Common myeloid progenitor, CD34-positive (primary cell): ENCODE measurements at regions not wholly inside any gene's neighbourhood (a gene's known extent, or its start where the extent isn't known, plus 50 kb on each side); places are given as distances from the start of the nearest gene placed in this dataset.

Experiments used
- CTCF ChIA-PET: fragments of 350-600 bp; sonication (Branson Sonifier 250); formaldehyde crosslinking; loops from one replicate; lab custom pipeline; 2021; ENCODE audit warnings: antibody characterized with exemption; lab: Charles Lee
- POLR2A ChIA-PET: fragments of 350-600 bp; sonication (Branson Sonifier 250); formaldehyde crosslinking; loops from one replicate; lab custom pipeline; 2021; ENCODE audit warnings: antibody characterized with exemption; lab: Charles Lee
- DNase-seq, 3 donors: peaks; one replicate each; pipeline versions ENCODE4 v3.0.0 to v3.0.0-alpha.2; 2013
- H3K27ac ChIP-seq, 2 experiments: 1 replicate in 1 of 2; 2 replicates in 1 of 2; pipeline ENCODE4 v1.7.0; 2013; ENCODE audit warnings: inconsistent platforms in 2 of 2, low read length in 2 of 2, mild to moderate bottlenecking in 2 of 2, low read depth in 1 of 2, moderate library complexity in 1 of 2; ENCODE audit not compliant: severe bottlenecking in 2 of 2, insufficient read depth in 1 of 2, poor library complexity in 1 of 2
- H3K27me3 ChIP-seq, 5 experiments: replicated peaks in 2 of 5; 1 replicate in 3 of 5; 2 replicates in 2 of 5; pipeline versions ENCODE4 v1.6.1 to v1.7.0; 2013; ENCODE audit warnings: low read length in 4 of 5, mild to moderate bottlenecking in 2 of 5, moderate library complexity in 2 of 5, inconsistent platforms in 1 of 5; ENCODE audit not compliant: insufficient read depth in 5 of 5, control insufficient read depth in 4 of 5
- H3K36me3 ChIP-seq, 4 experiments: 1 replicate in 2 of 4; 2 replicates in 2 of 4; pipeline versions ENCODE4 v1.6.1 to v1.7.0; 2013; ENCODE audit warnings: low read length in 3 of 4, control low read depth in 1 of 4, mild to moderate bottlenecking in 1 of 4; ENCODE audit not compliant: control insufficient read depth in 4 of 4, insufficient read depth in 4 of 4
- H3K4me1 ChIP-seq, 4 experiments: 1 replicate in 3 of 4; 2 replicates in 1 of 4; pipeline versions ENCODE4 v1.6.1 to v1.7.1; 2013; ENCODE audit warnings: low read length in 3 of 4, mild to moderate bottlenecking in 3 of 4, control low read depth in 1 of 4, inconsistent platforms in 1 of 4, moderate library complexity in 1 of 4; ENCODE audit not compliant: control insufficient read depth in 4 of 4, insufficient read depth in 4 of 4; ENCODE audit errors: control extremely low read depth in 1 of 4
- H3K4me3 ChIP-seq, 7 experiments: 1 replicate in 4 of 7; 2 replicates in 3 of 7; pipeline versions ENCODE4 v1.5.1 to v1.7.0; 2013; ENCODE audit warnings: mild to moderate bottlenecking in 7 of 7, low read length in 6 of 7, moderate library complexity in 6 of 7, inconsistent platforms in 2 of 7, low read depth in 2 of 7, control low read depth in 1 of 7; ENCODE audit not compliant: insufficient read depth in 4 of 7, control insufficient read depth in 1 of 7; ENCODE audit errors: extremely low read depth in 1 of 7
- H3K9me3 ChIP-seq, 5 experiments: 1 replicate in 4 of 5; 2 replicates in 1 of 5; pipeline versions ENCODE4 v1.6.1 to v1.7.1; 2013; ENCODE audit warnings: low read length in 4 of 5, mild to moderate bottlenecking in 2 of 5, inconsistent platforms in 1 of 5, low read depth in 1 of 5, moderate library complexity in 1 of 5; ENCODE audit not compliant: control insufficient read depth in 4 of 5, insufficient read depth in 2 of 5; ENCODE audit errors: control extremely low read depth in 1 of 5
- WGBS: methylation state at CpG from one replicate; pipeline ENCODE4 v1.1.5; 2013; ENCODE audit not compliant: insufficient coverage; 5-methylcytosine and 5-hydroxymethylcytosine counted together

DNA sequence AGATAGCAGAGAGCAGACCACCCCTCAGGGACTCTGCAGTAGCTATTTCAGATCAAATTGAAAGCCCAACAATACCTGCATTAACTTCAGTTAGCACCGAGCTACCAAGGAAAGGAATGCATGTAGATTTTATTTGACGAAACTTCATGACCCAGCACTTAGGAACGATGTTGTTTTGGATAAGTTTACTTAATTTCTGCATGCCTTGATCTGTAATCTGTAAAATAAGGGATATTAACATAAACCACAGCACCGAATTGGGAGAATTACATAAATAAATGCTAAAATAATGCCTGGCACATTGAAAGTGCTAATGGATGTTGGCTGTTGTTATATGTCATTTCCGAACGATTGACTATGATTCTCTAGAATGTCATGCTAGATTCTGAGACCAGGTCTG is 435.8 kb upstream of the CLINT1 start:
- ChIA-PET CTCF (no interaction called here), POLR2A (no interaction called here)
- Histone ChIP-seq H3K27ac (no peak overlapping the region), H3K4me3 (no peak overlapping the region), H3K27me3 (no peaks in the 10 kb centered on the region), H3K4me1 (no peaks in the 10 kb centered on the region), H3K36me3 (no peaks in the 10 kb centered on the region), H3K9me3 (peaks cover 0 to 10% (median 3%) of the 10 kb centered on the region in 5 experiments)
- DNase-seq, result no peak
- WGBS, result 80% methylated on average over 2 of the region's 6 CpGs

DNA sequence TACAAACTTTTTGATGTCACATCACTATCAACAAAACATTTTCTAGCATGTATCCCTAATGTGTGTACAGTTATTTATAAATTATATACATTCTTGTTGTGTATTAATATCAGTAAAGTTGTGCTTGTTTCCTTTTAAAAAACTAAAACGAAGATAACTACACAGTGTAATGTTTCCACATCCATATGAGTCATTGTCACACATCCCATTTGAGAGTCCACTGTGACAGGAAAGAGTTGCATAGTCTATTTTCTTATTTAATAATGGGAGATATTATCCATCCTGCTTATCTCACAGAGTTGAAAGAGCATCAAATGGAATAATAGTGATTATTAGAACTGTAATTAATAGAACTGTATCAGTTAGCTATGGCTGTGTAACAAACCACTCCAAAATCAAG is 434.0 kb upstream of the CLINT1 start:
- no CpG with 5 or more reads among the region's 1 CpG for WGBS
- Histone ChIP-seq H3K36me3 (no peaks in the 10 kb centered on the region), H3K9me3 (peaks cover 0 to 10% (median 3%) of the 10 kb centered on the region in 5 experiments), H3K4me1 (no peaks in the 10 kb centered on the region), H3K27me3 (peaks cover 0 to 1% (median 0%) of the 10 kb centered on the region in 5 experiments), H3K4me3 (no peak overlapping the region), H3K27ac (no peak overlapping the region)
- no peak for DNase-seq
- ChIA-PET CTCF (interaction anchor here (0.5 kb wide), 1 partner anchor 223 kb away, joined by 3 read pairs; no protein-coding TSS in a partner anchor), POLR2A (no interaction called here)

DNA sequence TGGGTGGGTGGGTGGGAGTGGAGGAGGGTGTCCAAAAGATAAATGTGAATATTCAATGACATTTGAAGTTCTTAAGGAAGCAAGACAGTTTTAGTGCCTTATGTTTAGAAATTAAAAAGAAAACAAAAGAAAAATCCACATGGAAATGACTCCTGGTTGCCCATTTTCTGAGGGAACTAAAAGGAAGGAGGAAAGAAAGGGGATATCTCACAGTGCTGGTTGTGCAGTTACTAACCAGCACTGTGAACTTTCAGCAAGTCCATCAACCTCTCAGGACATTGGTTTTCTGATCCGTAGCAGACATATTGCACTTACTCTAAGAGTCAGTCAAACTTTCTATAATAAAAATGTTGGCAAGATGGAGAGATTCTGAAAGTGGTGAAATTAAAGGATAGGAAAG is 431.0 kb upstream of the CLINT1 start:
- ChIA-PET POLR2A (no interaction called here), CTCF (no interaction called here)
- Histone ChIP-seq H3K27ac (no peak overlapping the region), H3K27me3 (peaks cover 0 to 1% (median 0%) of the 10 kb centered on the region in 5 experiments), H3K4me3 (no peak overlapping the region), H3K9me3 (peaks cover 0 to 6% (median 1%) of the 10 kb centered on the region in 5 experiments), H3K36me3 (no peaks in the 10 kb centered on the region), H3K4me1 (no peaks in the 10 kb centered on the region)
- DNase-seq, result no peak
- no CpG with 5 or more reads among the region's 1 CpG for WGBS

DNA sequence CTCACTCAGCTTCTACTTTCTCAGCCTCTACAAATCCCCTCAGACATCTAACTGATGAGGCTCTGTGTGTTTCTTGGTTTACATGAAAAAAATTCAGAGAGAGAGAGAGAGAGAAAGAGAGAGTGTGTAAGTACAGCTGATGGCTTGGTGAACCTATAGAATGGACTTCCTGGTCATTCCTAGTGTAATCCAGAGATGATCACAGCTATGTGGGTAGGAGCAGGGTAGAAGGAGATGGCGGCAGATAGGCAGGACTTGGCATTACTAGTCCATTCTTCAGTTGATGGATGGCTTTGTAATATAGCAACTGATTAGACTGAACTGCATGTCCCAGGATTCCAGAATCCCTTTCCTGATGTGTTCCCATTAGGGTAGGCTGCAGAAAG is 429.3 kb upstream of the CLINT1 start:
- no peak overlapping the region for H3K4me3 ChIP-seq
- DNase-seq, result no peak
- H3K36me3 ChIP-seq, result no peaks in the 10 kb centered on the region
- WGBS, result 92% methylated on average over 1 of the region's 1 CpG
- peaks cover 0 to 1% (median 0%) of the 10 kb centered on the region in 5 experiments for H3K27me3 ChIP-seq
- ChIA-PET CTCF (interaction anchor here (0.9 to 1.3 kb wide), 2 partner anchors 33 to 42 kb away, joined by 3 read pairs; no protein-coding TSS in a partner anchor), POLR2A (no interaction called here)
- H3K4me1 ChIP-seq, result no peaks in the 10 kb centered on the region
- no peak overlapping the region for H3K27ac ChIP-seq
- H3K9me3 ChIP-seq, result peaks cover 0 to 3% (median 0%) of the 10 kb centered on the region in 5 experiments

DNA sequence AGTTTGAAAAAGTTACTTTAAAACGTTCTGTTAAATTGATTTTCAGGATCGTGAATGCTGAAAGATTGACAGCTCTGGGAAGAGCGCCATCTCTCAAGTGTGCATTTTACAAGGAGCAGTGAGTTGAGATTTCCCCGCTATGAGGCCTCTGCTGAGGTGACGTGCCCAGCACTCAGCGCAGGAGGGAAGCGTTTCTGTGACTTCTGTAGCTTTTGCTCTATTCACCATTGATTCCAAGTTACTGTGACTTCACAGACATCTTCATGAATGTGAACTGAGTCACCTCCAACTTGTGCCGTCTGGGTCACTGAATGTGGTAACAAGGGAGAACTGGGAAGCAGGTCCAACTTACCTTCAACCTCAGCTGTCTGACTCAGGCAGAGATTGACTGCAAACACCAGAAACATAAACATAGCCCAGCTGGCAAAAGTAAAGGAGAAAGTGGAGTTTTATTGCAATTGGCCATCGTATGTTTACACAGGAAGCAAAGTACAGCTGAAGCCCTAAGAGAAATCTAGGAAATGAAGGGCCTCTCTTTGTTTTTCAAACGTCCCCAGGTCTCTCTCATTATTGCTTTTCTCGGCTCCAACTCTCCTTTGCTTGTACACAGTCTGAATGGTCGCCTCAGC is 428.8 kb upstream of the CLINT1 start:
- 79% methylated on average over 10 of the region's 12 CpGs for WGBS
- ChIA-PET POLR2A (no interaction called here), CTCF (interaction anchor here (0.9 to 1.3 kb wide), 2 partner anchors 32 to 43 kb away, joined by 3 read pairs; no protein-coding TSS in a partner anchor)

DNA sequence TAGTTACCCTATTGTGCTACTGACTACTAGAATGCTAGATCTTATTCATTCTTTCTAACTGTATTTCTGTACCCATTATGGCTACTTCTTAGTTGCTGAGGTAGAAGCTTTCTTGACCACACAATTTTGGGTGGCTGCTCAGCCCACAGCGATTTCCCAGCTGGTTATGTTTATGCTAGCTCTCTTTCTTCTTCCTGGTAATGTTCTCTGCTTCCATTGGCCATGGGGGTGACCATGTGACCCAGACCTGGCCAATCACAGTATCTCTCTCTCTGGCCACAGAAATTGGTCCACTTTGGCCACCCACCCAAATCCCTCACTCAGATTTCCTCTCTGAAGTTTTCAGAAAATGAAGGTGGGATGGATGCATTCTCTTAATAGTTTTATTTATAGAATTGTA is 427.9 kb upstream of the CLINT1 start:
- H3K27me3 ChIP-seq, result peaks cover 0 to 1% (median 0%) of the 10 kb centered on the region in 5 experiments
- ChIA-PET CTCF (no interaction called here), POLR2A (no interaction called here)
- H3K4me1 ChIP-seq, result no peaks in the 10 kb centered on the region
- WGBS, result 100% methylated on average over 1 of the region's 1 CpG
- no peaks in the 10 kb centered on the region for H3K36me3 ChIP-seq
- no peak overlapping the region for H3K27ac ChIP-seq
- peaks cover 0 to 3% (median 0%) of the 10 kb centered on the region in 5 experiments for H3K9me3 ChIP-seq
- no peak for DNase-seq
- H3K4me3 ChIP-seq, result no peak overlapping the region

More for the DNA sequence above, 428.8 kb upstream of the CLINT1 start:
- H3K9me3 ChIP-seq, result peaks cover 0 to 3% (median 0%) of the 10 kb centered on the region in 5 experiments
- no peaks in the 10 kb centered on the region for H3K4me1 ChIP-seq
- H3K27ac ChIP-seq, result no peak overlapping the region
- no peaks in the 10 kb centered on the region for H3K36me3 ChIP-seq
- H3K4me3 ChIP-seq, result no peak overlapping the region
- peaks cover 0 to 1% (median 0%) of the 10 kb centered on the region in 5 experiments for H3K27me3 ChIP-seq
- DNase-seq, result no peak

DNA sequence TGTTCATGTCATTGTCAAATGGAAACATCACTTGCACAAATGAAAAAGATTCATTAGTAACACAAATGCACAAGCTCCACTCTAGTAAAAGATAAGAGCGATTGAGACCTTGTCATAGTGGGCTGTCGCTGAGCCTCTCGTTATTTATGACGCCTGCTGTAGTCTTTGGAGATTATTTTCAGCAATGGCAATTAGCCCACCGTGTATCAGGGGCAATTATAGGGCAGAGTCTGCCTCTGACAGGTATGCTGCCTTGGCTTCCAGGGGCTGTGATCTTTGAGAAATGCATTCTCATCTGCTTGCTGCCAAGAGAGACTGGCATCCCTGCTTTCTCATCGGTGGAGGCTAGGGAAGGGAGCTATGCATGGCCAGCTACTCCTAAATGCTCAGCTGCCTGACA is 426.8 kb upstream of the CLINT1 start:
- 94% methylated on average over 6 of the region's 6 CpGs for WGBS
- Histone ChIP-seq H3K36me3 (no peaks in the 10 kb centered on the region), H3K4me3 (no peak overlapping the region), H3K27me3 (peaks cover 0 to 1% (median 0%) of the 10 kb centered on the region in 5 experiments), H3K27ac (no peak overlapping the region), H3K4me1 (no peaks in the 10 kb centered on the region), H3K9me3 (peaks cover 0 to 3% (median 0%) of the 10 kb centered on the region in 5 experiments)
- POLR2A ChIA-PET, result no interaction called here
- DNase-seq, result no peak
- CTCF ChIA-PET, result no interaction called here
